ENCODE measurements at regions not wholly inside any gene's neighbourhood (a gene's known extent, or its start where the extent isn't known, plus 50 kb on each side); places are given as distances from the start of the nearest gene placed in this dataset.

DNA sequence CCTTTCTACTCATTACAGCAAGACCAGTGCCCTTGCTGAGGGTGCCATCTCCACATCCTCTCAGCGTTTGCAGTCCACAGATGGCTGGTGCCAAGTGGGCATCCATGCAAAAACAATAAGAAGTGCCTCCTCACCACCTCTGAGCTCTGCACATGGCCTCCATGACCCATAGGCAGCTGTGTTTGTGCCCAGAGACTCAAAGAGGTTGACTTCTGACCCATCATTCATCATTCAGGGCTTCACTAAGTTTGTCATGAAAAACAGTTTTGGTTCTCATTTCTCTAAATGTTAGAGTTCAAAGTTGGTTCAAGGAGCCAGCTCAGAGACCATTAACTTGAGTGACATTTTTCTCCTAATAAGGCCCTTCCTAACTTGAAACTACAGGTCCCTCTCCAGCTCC is 512.6 kb upstream of the MAP3K7 start:
- Histone ChIP-seq H3K79me2 (ENCODE audit: insufficient read depth, low read length) (no peaks in the 10 kb centered on the region), H3K4ac (ENCODE audit: low read depth, low read length) (no peak overlapping the region), H3K79me1 (ENCODE audit: insufficient read depth, low read depth, low read length, poor library complexity, severe bottlenecking) (no peaks in the 10 kb centered on the region), H3K23me2 (ENCODE audit: insufficient read length, low read depth, low read length, poor library complexity, severe bottlenecking) (no peaks in the 10 kb centered on the region), H3K56ac (ENCODE audit: insufficient read length, low read depth, low read length) (no peak overlapping the region), H3K9me3 (ENCODE audit: control insufficient read depth, low read depth, low read length) (no peaks in the 10 kb centered on the region), H3K27ac (ENCODE audit: insufficient read length, low read depth, low read length) (no peak overlapping the region), H3K18ac (ENCODE audit: insufficient read length, low read depth, low read length) (no peak overlapping the region), H3K23ac (ENCODE audit: insufficient read length, low read depth, low read length) (no peak overlapping the region), H3K9ac (ENCODE audit: extremely low read depth, insufficient read length, low read length) (no peak overlapping the region), H2BK20ac (ENCODE audit: low read depth, low read length, poor library complexity, severe bottlenecking) (no peak overlapping the region), H3K27me3 (ENCODE audit: insufficient read depth, low read length) (no peaks in the 10 kb centered on the region), H2AFZ (ENCODE audit: low read length) (no peak overlapping the region), H3K4me2 (ENCODE audit: insufficient read depth, insufficient read length, low read length) (no peak overlapping the region), H3T11ph (ENCODE audit: low read length) (no peak overlapping the region), H4K5ac (ENCODE audit: insufficient read length, low read depth, low read length) (no peak overlapping the region), H2BK120ac (ENCODE audit: low read depth, low read length, poor library complexity, severe bottlenecking) (no peak overlapping the region), H3K4me1 (ENCODE audit: insufficient read depth, low read length) (no peaks in the 10 kb centered on the region), H2AK5ac (ENCODE audit: insufficient read length, low read length) (no peak overlapping the region), H2BK5ac (ENCODE audit: insufficient read length, low read length) (no peak overlapping the region), H4K8ac (replicated peaks; ENCODE audit: insufficient read length, low read depth, low read length) (no peak overlapping the region), H3K14ac (ENCODE audit: insufficient read depth, low read length) (no peak overlapping the region), H4K20me1 (ENCODE audit: control insufficient read depth, insufficient read depth, insufficient read length) (no peaks in the 10 kb centered on the region), H2BK12ac (ENCODE audit: insufficient read length, low read depth, low read length) (no peak overlapping the region), H4K91ac (ENCODE audit: insufficient read length, low read depth, low read length) (no peak overlapping the region), H2BK15ac (ENCODE audit: low read depth, low read length) (no peak overlapping the region)
- TF ChIP-seq, protein P1, sequence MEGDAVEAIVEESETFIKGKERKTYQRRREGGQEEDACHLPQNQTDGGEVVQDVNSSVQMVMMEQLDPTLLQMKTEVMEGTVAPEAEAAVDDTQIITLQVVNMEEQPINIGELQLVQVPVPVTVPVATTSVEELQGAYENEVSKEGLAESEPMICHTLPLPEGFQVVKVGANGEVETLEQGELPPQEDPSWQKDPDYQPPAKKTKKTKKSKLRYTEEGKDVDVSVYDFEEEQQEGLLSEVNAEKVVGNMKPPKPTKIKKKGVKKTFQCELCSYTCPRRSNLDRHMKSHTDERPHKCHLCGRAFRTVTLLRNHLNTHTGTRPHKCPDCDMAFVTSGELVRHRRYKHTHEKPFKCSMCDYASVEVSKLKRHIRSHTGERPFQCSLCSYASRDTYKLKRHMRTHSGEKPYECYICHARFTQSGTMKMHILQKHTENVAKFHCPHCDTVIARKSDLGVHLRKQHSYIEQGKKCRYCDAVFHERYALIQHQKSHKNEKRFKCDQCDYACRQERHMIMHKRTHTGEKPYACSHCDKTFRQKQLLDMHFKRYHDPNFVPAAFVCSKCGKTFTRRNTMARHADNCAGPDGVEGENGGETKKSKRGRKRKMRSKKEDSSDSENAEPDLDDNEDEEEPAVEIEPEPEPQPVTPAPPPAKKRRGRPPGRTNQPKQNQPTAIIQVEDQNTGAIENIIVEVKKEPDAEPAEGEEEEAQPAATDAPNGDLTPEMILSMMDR (conservative IDR thresholded peaks at IDR 0.05): no peak
- DNase-seq: no peak
- H3K27ac Mint-ChIP-seq: no peak overlapping the region; a peak in 1 of 7 replicates
- H3K9me3 Mint-ChIP-seq: no peaks in the 10 kb centered on the region
- no peaks in the 10 kb centered on the region for H3K27me3 Mint-ChIP-seq (ENCODE audit: low read depth)
- no CpG with 5 or more reads among the region's 1 CpG for WGBS (ENCODE audit: extremely low coverage, insufficient read length, low lambda C conversion rate)
- no peaks in the 10 kb centered on the region for H3K36me3 Mint-ChIP-seq (ENCODE audit: insufficient read depth in 1 of 3, low read depth in 3 of 3)
- no peaks in the 10 kb centered on the region for H3K4me1 Mint-ChIP-seq
- no peak overlapping the region for H3K4me3 Mint-ChIP-seq

Data from H9 (cell line).